Nephron progenitor cell (in vitro differentiated cells): ENCODE measurements at regions not wholly inside any gene's neighbourhood (a gene's known extent, or its start where the extent isn't known, plus 50 kb on each side); places are given as distances from the start of the nearest gene placed in this dataset.

ENCODE experiments used
- DNase-seq: peaks from one replicate; pipeline ENCODE4 v3.0.0; 2021
- H3K27ac Mint-ChIP-seq: 2 replicates; pipeline ENCODE4 v1.8.0; 2021; ENCODE audit warnings: mild to moderate bottlenecking, moderate library complexity, mixed read lengths
- H3K27me3 Mint-ChIP-seq: 2 replicates; pipeline ENCODE4 v1.8.0; 2021; ENCODE audit warnings: mild to moderate bottlenecking, low read depth, mixed read lengths; ENCODE audit not compliant: poor library complexity
- H3K36me3 Mint-ChIP-seq: 2 replicates; pipeline ENCODE4 v1.8.0; 2021; ENCODE audit warnings: low read depth, mixed read lengths
- H3K4me1 Mint-ChIP-seq: 2 replicates; pipeline ENCODE4 v1.8.0; 2021; ENCODE audit warnings: mixed read lengths
- H3K4me3 Mint-ChIP-seq: 2 replicates; pipeline ENCODE4 v1.8.0; 2021; ENCODE audit warnings: mild to moderate bottlenecking, moderate library complexity, mixed read lengths
- H3K9me3 Mint-ChIP-seq: 2 replicates; pipeline ENCODE4 v1.8.0; 2021; ENCODE audit warnings: mild to moderate bottlenecking, moderate library complexity, mixed read lengths
- TF ChIP-seq, protein P1 (sequence below): fragments of 200-600 bp; sonication (generic); IDR thresholded peaks from 2 replicates; pipeline ENCODE4 v1.5.0; 2021; ENCODE audit warnings: antibody characterized with exemption

DNA sequence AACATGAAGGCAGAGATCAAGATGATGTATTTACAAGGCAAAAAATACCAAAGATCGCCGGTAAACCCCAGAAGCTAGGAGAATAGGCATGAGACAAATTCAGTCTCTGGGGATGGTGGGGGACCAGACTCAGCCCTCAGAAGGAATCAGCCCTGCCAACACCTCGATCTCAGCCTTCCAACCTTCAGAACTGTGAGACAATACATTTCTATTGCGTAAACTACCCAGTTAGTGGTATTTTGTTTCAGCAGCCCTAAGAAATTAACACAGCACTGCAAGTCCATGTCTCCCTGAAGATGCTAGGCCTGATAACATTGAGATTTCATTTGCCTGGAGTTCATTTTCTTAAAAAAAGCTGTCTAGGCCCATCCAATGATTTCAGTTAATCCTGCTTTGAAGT lies 622.5 kb downstream of the PTPRC start:
- Mint-ChIP-seq H3K36me3 (no peaks in the 10 kb centered on the region), H3K27me3 (peaks cover 4% of the 10 kb centered on the region), H3K4me1 (no peaks in the 10 kb centered on the region), H3K4me3 (no peak overlapping the region), H3K9me3 (peaks cover 15% of the 10 kb centered on the region), H3K27ac (no peak overlapping the region)
- TF ChIP-seq, protein P1, sequence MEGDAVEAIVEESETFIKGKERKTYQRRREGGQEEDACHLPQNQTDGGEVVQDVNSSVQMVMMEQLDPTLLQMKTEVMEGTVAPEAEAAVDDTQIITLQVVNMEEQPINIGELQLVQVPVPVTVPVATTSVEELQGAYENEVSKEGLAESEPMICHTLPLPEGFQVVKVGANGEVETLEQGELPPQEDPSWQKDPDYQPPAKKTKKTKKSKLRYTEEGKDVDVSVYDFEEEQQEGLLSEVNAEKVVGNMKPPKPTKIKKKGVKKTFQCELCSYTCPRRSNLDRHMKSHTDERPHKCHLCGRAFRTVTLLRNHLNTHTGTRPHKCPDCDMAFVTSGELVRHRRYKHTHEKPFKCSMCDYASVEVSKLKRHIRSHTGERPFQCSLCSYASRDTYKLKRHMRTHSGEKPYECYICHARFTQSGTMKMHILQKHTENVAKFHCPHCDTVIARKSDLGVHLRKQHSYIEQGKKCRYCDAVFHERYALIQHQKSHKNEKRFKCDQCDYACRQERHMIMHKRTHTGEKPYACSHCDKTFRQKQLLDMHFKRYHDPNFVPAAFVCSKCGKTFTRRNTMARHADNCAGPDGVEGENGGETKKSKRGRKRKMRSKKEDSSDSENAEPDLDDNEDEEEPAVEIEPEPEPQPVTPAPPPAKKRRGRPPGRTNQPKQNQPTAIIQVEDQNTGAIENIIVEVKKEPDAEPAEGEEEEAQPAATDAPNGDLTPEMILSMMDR: no peak
- no peak for DNase-seq

DNA sequence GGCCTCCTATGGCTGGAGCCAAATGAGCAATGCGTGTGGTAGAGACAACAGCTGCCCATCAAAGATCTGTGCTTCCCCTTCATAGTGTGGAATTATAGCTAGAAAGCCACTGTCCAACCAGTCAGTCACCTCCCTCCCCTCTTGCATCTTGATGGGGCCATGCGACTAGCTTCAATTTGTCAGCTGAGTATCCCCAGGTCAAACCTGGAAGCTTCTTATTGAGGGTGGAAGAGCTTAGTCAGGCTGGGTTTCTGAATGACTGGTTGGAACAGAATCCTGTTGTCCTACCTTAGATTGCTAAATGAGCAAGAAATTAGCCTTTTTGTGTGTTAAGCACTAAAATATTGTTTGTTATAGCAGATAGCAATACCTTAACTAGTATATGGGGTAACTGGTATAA lies 625.4 kb downstream of the PTPRC start:
- no peaks in the 10 kb centered on the region for H3K4me1 Mint-ChIP-seq
- no peak overlapping the region for H3K27ac Mint-ChIP-seq
- no peaks in the 10 kb centered on the region for H3K9me3 Mint-ChIP-seq
- no peaks in the 10 kb centered on the region for H3K36me3 Mint-ChIP-seq
- TF ChIP-seq, protein P1: no peak
- H3K4me3 Mint-ChIP-seq: no peak overlapping the region
- H3K27me3 Mint-ChIP-seq: peaks cover 8% of the 10 kb centered on the region
- DNase-seq: no peak

DNA sequence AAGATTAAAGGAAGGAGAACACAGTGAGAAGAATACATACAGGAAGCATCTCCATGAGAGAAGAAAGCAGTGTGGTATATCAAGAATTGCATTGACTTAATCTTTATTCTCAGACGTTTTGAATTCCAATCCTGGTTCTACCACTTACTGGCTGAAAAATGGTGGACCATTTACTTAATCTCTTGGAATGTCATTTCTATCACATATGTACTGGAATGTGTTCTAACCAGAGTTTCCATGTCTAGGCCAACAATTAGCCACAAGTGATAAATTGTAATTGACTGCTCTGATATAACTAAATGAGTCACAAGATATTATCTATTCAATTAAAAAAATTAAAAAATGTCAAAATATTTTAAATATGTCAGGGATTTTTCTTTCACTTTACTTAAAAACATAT lies 626.1 kb downstream of the PTPRC start:
- Mint-ChIP-seq H3K4me1 (no peaks in the 10 kb centered on the region), H3K36me3 (no peaks in the 10 kb centered on the region), H3K27ac (no peak overlapping the region), H3K4me3 (no peak overlapping the region), H3K9me3 (no peaks in the 10 kb centered on the region), H3K27me3 (peaks cover 8% of the 10 kb centered on the region)
- DNase-seq: no peak
- TF ChIP-seq, protein P1: no peak

DNA sequence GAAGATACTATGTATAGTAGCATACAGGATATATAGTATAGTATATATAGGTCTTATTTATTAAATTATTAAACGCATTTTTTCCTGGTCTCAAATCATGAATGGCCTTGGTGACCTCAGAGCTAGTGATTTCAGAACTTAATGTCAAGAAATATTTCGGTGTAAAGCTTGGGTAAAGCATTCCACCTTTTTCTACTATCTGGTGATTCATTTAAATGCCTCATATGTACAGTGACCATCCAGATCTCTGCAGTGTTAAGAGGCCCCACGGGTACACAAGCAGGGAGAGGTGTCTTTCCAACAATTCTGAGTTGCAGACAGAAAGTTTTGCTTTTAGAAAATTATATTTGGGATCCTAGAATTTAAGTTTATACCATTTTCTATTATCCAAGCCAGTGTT lies 626.5 kb downstream of the PTPRC start:
- Mint-ChIP-seq H3K36me3 (no peaks in the 10 kb centered on the region), H3K27me3 (peaks cover 8% of the 10 kb centered on the region), H3K9me3 (no peaks in the 10 kb centered on the region), H3K27ac (no peak overlapping the region), H3K4me3 (no peak overlapping the region), H3K4me1 (no peaks in the 10 kb centered on the region)
- no peak for DNase-seq
- TF ChIP-seq, protein P1: no peak

DNA sequence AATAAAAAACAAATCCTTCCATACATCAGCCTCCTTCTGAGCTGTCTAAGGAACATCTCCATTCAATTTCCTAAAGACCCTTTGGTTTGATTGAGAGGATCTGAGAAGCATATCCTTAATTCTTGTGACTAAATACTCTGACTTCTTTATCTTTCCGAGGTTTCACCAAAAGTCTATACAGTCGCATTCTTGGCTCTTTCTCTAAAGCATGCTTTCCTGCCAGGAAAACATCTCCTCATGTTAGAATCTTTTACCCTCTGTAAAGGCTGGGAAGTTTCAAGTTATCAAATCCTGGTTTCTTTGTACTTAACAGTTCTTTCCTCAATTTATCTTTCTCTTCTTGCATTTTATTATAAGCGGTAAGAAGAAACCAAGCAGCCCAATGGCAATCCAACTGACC lies 630.4 kb downstream of the PTPRC start:
- H3K27ac Mint-ChIP-seq: no peak overlapping the region
- H3K36me3 Mint-ChIP-seq: no peaks in the 10 kb centered on the region
- no peaks in the 10 kb centered on the region for H3K9me3 Mint-ChIP-seq
- no peak overlapping the region for H3K4me3 Mint-ChIP-seq
- DNase-seq: no peak
- TF ChIP-seq, protein P1: no peak
- peaks cover 4% of the 10 kb centered on the region for H3K27me3 Mint-ChIP-seq
- H3K4me1 Mint-ChIP-seq: no peaks in the 10 kb centered on the region

DNA sequence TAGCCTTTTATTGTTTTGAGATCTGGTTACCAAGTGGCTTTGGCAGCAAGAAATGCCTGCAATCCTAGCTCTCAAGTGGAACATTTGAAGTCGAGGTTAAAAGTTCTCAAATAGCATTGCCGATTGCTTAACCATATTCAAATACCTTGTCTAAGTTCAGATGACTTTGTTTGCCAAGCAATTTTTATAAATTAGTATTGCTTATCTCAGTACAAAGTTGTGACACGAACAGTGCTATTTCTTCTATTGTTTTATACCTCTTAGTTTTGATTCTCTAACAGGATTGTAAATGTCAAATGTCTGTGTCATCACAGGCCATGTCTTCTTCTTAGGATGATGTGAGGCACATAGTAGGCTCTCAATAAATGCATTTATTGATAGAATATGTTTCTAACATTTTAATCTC lies 633.3 kb downstream of the PTPRC start:
- Mint-ChIP-seq H3K4me1 (no peaks in the 10 kb centered on the region), H3K36me3 (no peaks in the 10 kb centered on the region), H3K4me3 (no peak overlapping the region), H3K27me3 (peaks cover 4% of the 10 kb centered on the region), H3K27ac (no peak overlapping the region), H3K9me3 (no peaks in the 10 kb centered on the region)
- DNase-seq: no peak
- TF ChIP-seq, protein P1: no peak
